NB4 (cell line): ENCODE measurements at regions not wholly inside any gene's neighbourhood (a gene's known extent, or its start where the extent isn't known, plus 50 kb on each side); places are given as distances from the start of the nearest gene placed in this dataset.
"Not testable (repeated sequence)": the region's sequence is repeated elsewhere in the genome, so short reads cannot be mapped to it uniquely, and the experiment has no call there.

Source experiments
- DNase-seq: peaks from one replicate; pipeline ENCODE4 v3.0.0; 2010; ENCODE audit warnings: low read depth
- H3K4me3 ChIP-seq: one replicate; pipeline ENCODE4 v1.5.1; 2011; ENCODE audit warnings: mild to moderate bottlenecking, low read depth, low read length, moderate library complexity
- CTCF ChIP-seq: IDR thresholded peaks from one replicate; pipeline ENCODE4 v1.5.1; 2012; ENCODE audit warnings: low read depth, low read length
- MAX ChIP-seq: IDR thresholded peaks from 2 replicates; pipeline ENCODE4 v1.6.1; 2011; ENCODE audit warnings: low read depth, low read length
- MYC ChIP-seq: IDR thresholded peaks from 2 replicates; pipeline ENCODE4 v1.6.1; 2011; ENCODE audit warnings: low read depth, low read length
- POLR2A ChIP-seq: IDR thresholded peaks from 2 replicates; pipeline ENCODE4 v1.6.1; 2011; ENCODE audit warnings: mild to moderate bottlenecking; ENCODE audit not compliant: insufficient read length; ENCODE audit errors: extremely low read depth

- DNase-seq = no peak
Observed at GRCh38 chr1:14347186-14347585, 251.3 kb upstream of the KAZN start.

GRCh38 chr1:14347776-14348175, 250.7 kb upstream of the KAZN start:
- no peak for TF ChIP-seq MAX
- no peak for TF ChIP-seq MYC
- no peak for TF ChIP-seq CTCF
- no peak for TF ChIP-seq POLR2A
- H3K4me3 ChIP-seq = no peak overlapping the region
- DNase-seq = no peak

More at GRCh38 chr1:14347186-14347585, 251.3 kb upstream of the KAZN start:
- no peak overlapping the region for H3K4me3 ChIP-seq
- TF ChIP-seq MYC = no peak
- no peak for TF ChIP-seq MAX
- TF ChIP-seq POLR2A = no peak
- no peak for TF ChIP-seq CTCF

- no peak overlapping the region for H3K4me3 ChIP-seq
Observed at GRCh38 chr1:14350197-14350596, 248.3 kb upstream of the KAZN start.

GRCh38 chr1:14352897-14353296, 245.6 kb upstream of the KAZN start:
- TF ChIP-seq MAX = no peak
- no peak for TF ChIP-seq POLR2A
- TF ChIP-seq CTCF = no peak
- no peak for TF ChIP-seq MYC
- DNase-seq = no peak
- no peak overlapping the region for H3K4me3 ChIP-seq

More at GRCh38 chr1:14350197-14350596, 248.3 kb upstream of the KAZN start:
- DNase-seq = no peak
- TF ChIP-seq POLR2A (no peak), MAX (no peak), MYC (no peak), CTCF (no peak)

- DNase-seq, H3K4me3 ChIP-seq: not testable (repeated sequence)
Observed at GRCh38 chr1:14361005-14361404, 237.5 kb upstream of the KAZN start.

- TF ChIP-seq MAX (no peak), CTCF (no peak), POLR2A (no peak), MYC (no peak)
- no peak overlapping the region for H3K4me3 ChIP-seq
- DNase-seq = no peak
Observed at GRCh38 chr1:14362331-14362730, 236.2 kb upstream of the KAZN start.
